ENCODE measurements at regions not wholly inside any gene's neighbourhood (a gene's known extent, or its start where the extent isn't known, plus 50 kb on each side); places are given as distances from the start of the nearest gene placed in this dataset.

DNA sequence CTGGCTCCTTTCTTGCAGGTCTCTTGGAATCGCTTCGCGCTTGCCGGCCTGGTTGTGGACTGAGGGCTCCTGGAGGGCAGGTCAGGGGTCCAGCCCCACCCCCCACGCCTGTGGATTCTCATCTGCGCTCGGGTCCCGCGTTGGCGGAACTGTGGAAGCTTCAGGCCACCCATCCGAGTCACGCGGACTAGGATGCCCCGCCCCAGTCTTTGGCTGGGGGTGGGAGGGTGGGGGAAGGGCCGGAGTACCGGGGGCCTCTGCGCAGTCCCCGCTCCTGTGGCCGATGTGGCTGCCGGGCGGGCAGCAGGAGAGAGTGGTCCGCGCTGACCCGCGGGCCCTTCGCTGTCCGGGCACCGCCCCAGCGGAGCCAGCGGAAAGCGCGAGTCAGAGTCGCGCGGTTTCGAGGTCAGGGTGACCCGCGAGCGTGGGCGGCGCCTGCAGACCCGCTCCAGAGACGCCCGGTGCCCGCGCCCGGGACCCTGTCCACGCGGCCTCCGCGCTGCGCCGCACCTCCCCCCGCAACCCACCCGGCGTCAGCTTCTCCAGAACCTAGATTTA, 114.2 kb downstream of the KLF13 start:
- intact Hi-C loops (cut with micrococcal nuclease; ENCODE audit: unreplicated experiment) = no loop called here
- POLR2A ChIA-PET = no interaction called here
- peak overlapping the region; percentile 45 for H3K4me3 ChIP-seq (ENCODE audit: low read depth, low read length)

DNA sequence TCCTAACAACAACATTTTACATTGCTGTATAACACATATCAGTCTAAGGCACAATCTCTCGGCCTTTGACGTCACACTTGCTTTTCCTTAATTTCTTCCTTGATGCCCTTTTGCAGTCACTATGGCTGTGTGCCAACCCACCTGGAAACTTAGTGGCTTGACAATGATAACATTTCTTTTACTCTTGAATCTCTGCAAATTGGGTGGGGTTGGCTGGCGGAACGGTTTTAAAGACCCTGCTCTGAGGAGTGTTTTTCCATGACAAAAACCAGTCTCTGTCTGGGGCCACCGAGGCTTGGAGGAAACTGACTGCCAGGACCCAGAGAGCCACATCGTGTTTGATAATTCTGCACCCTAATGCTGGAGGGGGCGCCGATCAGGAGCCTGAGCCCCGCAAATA, 115.6 kb downstream of the KLF13 start:
- peak overlapping the region; percentile 61 for H3K4me3 Mint-ChIP-seq (ENCODE audit: unreplicated experiment)

More for the DNA sequence above, 114.2 kb downstream of the KLF13 start:
- Mint-ChIP-seq H3K4me3 (ENCODE audit: unreplicated experiment) (peak overlapping the region; percentile 61), H3K36me3 (ENCODE audit: insufficient read depth, unreplicated experiment) (no peaks in the 10 kb centered on the region), H3K27me3 (ENCODE audit: insufficient read depth, unreplicated experiment) (no peaks in the 10 kb centered on the region), H3K9me3 (ENCODE audit: unreplicated experiment) (no peaks in the 10 kb centered on the region), H3K27ac (ENCODE audit: unreplicated experiment) (no peak overlapping the region), H3K4me1 (ENCODE audit: low read depth, unreplicated experiment) (peaks cover 9% of the 10 kb centered on the region)
- Histone ChIP-seq H3K27me3 (replicated peaks; ENCODE audit: control insufficient read depth, insufficient read depth, low read length) (no peaks in the 10 kb centered on the region), H3K36me3 (ENCODE audit: control insufficient read depth, insufficient read depth, low read length) (no peaks in the 10 kb centered on the region), H3K9me3 (no peaks in the 10 kb centered on the region), H3K4me1 (no peaks in the 10 kb centered on the region)
- CTCF ChIA-PET = interaction anchor here (0.7 to 1.6 kb wide), 4 partner anchors 34 to 240 kb away, joined by 3 to 10 read pairs (median 5); no protein-coding TSS in a partner anchor
- no TSS peak for BruUV-seq (replicated peaks)
- TF ChIP-seq, protein P1, sequence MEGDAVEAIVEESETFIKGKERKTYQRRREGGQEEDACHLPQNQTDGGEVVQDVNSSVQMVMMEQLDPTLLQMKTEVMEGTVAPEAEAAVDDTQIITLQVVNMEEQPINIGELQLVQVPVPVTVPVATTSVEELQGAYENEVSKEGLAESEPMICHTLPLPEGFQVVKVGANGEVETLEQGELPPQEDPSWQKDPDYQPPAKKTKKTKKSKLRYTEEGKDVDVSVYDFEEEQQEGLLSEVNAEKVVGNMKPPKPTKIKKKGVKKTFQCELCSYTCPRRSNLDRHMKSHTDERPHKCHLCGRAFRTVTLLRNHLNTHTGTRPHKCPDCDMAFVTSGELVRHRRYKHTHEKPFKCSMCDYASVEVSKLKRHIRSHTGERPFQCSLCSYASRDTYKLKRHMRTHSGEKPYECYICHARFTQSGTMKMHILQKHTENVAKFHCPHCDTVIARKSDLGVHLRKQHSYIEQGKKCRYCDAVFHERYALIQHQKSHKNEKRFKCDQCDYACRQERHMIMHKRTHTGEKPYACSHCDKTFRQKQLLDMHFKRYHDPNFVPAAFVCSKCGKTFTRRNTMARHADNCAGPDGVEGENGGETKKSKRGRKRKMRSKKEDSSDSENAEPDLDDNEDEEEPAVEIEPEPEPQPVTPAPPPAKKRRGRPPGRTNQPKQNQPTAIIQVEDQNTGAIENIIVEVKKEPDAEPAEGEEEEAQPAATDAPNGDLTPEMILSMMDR (IDR thresholded peaks at IDR 0.05; ENCODE audit: insufficient read depth in 1 of 2, low read depth in 1 of 2, low read length in 1 of 2, severe bottlenecking in 1 of 2, unreplicated experiment in 1 of 2) = no peak
- peak in 1 of 2 experiments; percentile 27 for DNase-seq

DNA sequence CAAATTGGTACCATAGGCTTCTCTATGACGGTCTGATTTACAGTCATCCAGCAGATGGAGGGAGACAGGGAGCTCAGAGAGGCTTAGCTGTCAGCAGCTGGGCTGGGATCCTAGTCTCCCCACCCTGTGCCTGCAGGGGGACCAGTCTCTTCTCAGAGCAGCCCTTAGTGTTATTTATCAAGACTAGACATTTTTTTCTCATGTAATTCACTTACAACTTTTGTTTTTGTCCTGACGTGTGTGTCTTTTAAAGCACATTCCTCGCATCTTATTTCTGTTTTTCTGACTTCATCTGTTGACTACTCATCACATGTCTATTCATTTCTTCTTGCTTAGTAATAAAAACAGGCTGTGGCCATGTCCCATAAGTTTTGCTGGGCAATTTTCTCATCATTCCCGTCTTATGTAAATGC, 116.1 kb downstream of the KLF13 start:
- TF ChIP-seq, protein P1 (IDR thresholded peaks at IDR 0.05; ENCODE audit: insufficient read depth in 1 of 2, low read depth in 1 of 2, low read length in 1 of 2, severe bottlenecking in 1 of 2, unreplicated experiment in 1 of 2) = no peak
- Mint-ChIP-seq H3K27me3 (ENCODE audit: insufficient read depth, unreplicated experiment) (no peaks in the 10 kb centered on the region), H3K27ac (ENCODE audit: unreplicated experiment) (no peak overlapping the region), H3K36me3 (ENCODE audit: insufficient read depth, unreplicated experiment) (no peaks in the 10 kb centered on the region), H3K4me3 (ENCODE audit: unreplicated experiment) (no peak overlapping the region), H3K9me3 (ENCODE audit: unreplicated experiment) (no peaks in the 10 kb centered on the region), H3K4me1 (ENCODE audit: low read depth, unreplicated experiment) (peaks cover 7% of the 10 kb centered on the region)
- Histone ChIP-seq H3K4me1 (no peaks in the 10 kb centered on the region), H3K4me3 (ENCODE audit: low read depth, low read length) (no peak overlapping the region), H3K9me3 (no peaks in the 10 kb centered on the region), H3K36me3 (ENCODE audit: control insufficient read depth, insufficient read depth, low read length) (no peaks in the 10 kb centered on the region), H3K27me3 (replicated peaks; ENCODE audit: control insufficient read depth, insufficient read depth, low read length) (no peaks in the 10 kb centered on the region; the same call in 1 of the 2 replicates)
- ChIA-PET CTCF (interaction anchor here (0.5 kb wide), 1 partner anchor 89 kb away, joined by 3 read pairs; no protein-coding TSS in a partner anchor), POLR2A (no interaction called here)
- intact Hi-C loops (cut with micrococcal nuclease; ENCODE audit: unreplicated experiment) = no loop called here
- DNase-seq = peak in 1 of 2 experiments; percentile 26
- BruUV-seq (replicated peaks) = no TSS peak

More for the DNA sequence above, 115.6 kb downstream of the KLF13 start:
- Histone ChIP-seq H3K9me3 (no peaks in the 10 kb centered on the region), H3K27me3 (replicated peaks; ENCODE audit: control insufficient read depth, insufficient read depth, low read length) (no peaks in the 10 kb centered on the region; the same call in 1 of the 2 replicates), H3K4me1 (no peaks in the 10 kb centered on the region), H3K4me3 (ENCODE audit: low read depth, low read length) (no peak overlapping the region), H3K36me3 (ENCODE audit: control insufficient read depth, insufficient read depth, low read length) (no peaks in the 10 kb centered on the region)
- Mint-ChIP-seq H3K27me3 (ENCODE audit: insufficient read depth, unreplicated experiment) (no peaks in the 10 kb centered on the region), H3K27ac (ENCODE audit: unreplicated experiment) (no peak overlapping the region), H3K4me1 (ENCODE audit: low read depth, unreplicated experiment) (peaks cover 7% of the 10 kb centered on the region), H3K9me3 (ENCODE audit: unreplicated experiment) (no peaks in the 10 kb centered on the region), H3K36me3 (ENCODE audit: insufficient read depth, unreplicated experiment) (no peaks in the 10 kb centered on the region)
- intact Hi-C loops (cut with micrococcal nuclease; ENCODE audit: unreplicated experiment) = no loop called here
- ChIA-PET POLR2A (no interaction called here), CTCF (no interaction called here)
- TF ChIP-seq, protein P1 (IDR thresholded peaks at IDR 0.05; ENCODE audit: insufficient read depth in 1 of 2, low read depth in 1 of 2, low read length in 1 of 2, severe bottlenecking in 1 of 2, unreplicated experiment in 1 of 2) = no peak
- no peak for DNase-seq
- no TSS peak for BruUV-seq (replicated peaks)
